ENCODE measurements at regions not wholly inside any gene's neighbourhood (a gene's known extent, or its start where the extent isn't known, plus 50 kb on each side); places are given as distances from the start of the nearest gene placed in this dataset.
"Not testable (repeated sequence)": the region's sequence is repeated elsewhere in the genome, so short reads cannot be mapped to it uniquely, and the experiment has no call there.

- in situ Hi-C loops (cut with HindIII; ENCODE audit: low sequenced_read_pairs): loop anchor here (5.0 kb wide), 1 partner anchor 32 kb away; no protein-coding TSS in a partner anchor
Observed at GRCh38 chrX:37904833-37905232, 57.5 kb upstream of the DYNLT3 start.

DNA sequence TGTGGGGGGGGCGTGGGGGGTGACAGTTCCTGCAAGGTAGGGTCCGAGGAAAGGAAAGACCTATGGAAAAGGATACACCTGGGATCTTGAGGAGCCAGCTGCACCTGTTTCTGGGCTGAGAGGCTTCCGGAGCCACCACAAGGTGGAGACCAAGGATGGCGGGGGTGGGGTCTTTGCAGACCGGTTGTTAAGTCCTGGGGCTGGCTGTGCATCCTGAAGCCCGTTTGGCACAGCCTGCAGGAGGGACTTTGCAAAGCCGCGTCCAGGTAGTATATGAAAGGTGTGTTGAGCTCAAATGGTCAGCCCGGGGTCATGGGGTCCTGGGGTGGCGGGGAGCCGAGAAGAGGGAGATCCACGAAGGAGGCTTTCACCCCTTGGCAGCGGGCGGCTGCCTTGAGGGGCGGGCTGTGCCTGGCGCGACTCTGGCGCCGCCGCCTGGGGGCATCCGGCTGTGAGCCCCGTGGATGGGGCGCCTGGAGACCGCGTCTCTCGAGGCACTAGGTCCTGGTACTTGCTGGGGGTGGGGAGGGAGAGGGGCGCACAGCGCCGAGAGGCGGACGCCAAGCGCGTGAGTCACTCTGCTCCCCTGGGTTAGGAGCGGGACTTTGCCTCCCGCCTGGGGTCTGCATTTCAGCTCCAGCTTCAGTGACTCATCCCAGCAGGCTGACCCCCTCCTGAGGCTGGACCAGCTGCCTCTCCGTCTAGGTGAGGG lies 58.2 kb upstream of the DYNLT3 start:
- in situ Hi-C loops (cut with HindIII; ENCODE audit: low sequenced_read_pairs): no loop called here

- in situ Hi-C loops (cut with HindIII; ENCODE audit: low sequenced_read_pairs): no loop called here
Observed at GRCh38 chrX:37906357-37906756, 59.0 kb upstream of the DYNLT3 start.

DNA sequence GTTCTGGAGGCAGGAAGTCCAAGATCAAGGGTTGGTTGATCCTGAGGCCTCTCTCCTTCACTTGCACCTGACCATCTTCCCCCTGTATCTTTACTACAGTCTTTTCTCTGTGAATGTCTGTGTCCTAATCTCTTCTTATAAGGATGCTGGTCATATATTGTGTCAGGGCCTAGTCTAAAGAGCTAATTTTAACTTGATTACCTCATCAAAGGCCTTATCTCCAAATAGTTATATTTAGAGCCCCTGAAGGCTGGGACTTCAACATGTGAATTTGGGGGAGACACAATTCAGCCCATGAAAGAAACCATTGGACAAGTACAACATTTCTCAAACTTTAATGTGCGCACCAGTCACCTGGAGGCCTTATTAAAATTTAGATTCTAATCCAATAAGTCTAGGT lies 62.8 kb upstream of the DYNLT3 start:
- in situ Hi-C loops (cut with HindIII; ENCODE audit: low sequenced_read_pairs): no loop called here

DNA sequence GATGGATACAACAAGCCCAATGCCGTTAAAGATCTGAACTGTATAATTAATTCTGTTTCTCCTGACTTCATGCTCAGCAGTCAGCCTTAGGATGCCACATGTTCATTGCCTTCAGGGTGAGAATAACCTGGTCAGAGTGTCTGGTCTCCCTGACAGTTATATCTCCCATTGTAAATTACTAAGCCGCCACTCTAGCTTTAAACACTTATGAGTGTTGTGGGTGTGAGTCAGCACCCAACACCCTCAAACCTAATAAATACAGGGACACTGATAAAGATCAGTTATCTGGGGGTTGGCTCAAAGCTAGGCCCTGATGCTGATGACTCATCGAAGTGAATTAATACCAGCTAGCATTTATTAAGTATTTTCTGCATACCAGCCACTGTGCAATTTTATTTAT lies 64.9 kb upstream of the DYNLT3 start:
- in situ Hi-C loops (cut with HindIII; ENCODE audit: low sequenced_read_pairs): no loop called here

DNA sequence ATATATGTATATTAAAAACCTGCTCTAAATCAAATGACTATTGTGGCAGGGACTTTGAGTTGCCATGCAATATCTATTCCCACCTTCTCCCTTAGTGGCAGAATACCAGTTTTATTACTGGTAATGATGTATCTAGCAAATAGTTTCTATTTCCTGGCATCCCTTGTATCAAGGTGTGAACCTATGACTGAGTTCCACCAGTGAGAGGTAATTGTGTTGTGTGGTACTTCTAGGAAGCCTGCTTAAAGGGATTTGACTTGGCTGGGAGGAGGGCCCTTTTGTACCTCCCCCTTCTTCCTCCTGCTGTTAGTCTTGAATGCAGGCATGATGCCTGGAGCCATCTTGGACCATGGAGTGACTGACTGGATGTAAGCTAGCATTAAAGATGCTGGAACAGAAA lies 65.4 kb upstream of the DYNLT3 start:
- in situ Hi-C loops (cut with HindIII; ENCODE audit: low sequenced_read_pairs): no loop called here

- in situ Hi-C loops (cut with HindIII; ENCODE audit: low sequenced_read_pairs): no loop called here
Observed at GRCh38 chrX:37918168-37918567, 70.8 kb upstream of the DYNLT3 start.

- in situ Hi-C loops (cut with HindIII; ENCODE audit: low sequenced_read_pairs): no loop called here
Observed at GRCh38 chrX:37918703-37919102, 71.3 kb upstream of the DYNLT3 start.

DNA sequence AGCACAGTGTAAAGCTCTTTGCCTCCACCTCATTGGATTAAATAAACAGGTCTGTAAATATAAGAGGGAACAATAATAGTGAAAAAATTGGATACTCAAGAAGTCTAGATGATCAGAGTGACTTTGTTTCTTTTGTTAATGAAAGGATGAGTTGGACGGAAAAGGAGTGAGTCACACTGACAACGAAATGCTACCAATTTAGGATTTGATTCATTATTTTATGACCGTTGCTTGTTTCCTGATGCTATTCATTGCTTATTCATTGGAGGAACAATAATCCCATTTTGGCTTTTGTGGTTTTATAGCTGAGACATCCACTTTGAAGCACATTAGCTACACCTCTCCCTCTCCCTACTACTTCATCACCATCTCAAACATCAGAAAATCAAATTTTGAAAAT lies 74.4 kb upstream of the DYNLT3 start:
- in situ Hi-C loops (cut with HindIII; ENCODE audit: low sequenced_read_pairs): loop anchor here (5.0 kb wide), 1 partner anchor 49 kb away; no protein-coding TSS in a partner anchor

- in situ Hi-C loops (cut with HindIII; ENCODE audit: low sequenced_read_pairs): loop anchor here (5.0 kb wide), 1 partner anchor 51 kb away; no protein-coding TSS in a partner anchor
Observed at GRCh38 chrX:37922928-37923327, 75.6 kb upstream of the DYNLT3 start.

DNA sequence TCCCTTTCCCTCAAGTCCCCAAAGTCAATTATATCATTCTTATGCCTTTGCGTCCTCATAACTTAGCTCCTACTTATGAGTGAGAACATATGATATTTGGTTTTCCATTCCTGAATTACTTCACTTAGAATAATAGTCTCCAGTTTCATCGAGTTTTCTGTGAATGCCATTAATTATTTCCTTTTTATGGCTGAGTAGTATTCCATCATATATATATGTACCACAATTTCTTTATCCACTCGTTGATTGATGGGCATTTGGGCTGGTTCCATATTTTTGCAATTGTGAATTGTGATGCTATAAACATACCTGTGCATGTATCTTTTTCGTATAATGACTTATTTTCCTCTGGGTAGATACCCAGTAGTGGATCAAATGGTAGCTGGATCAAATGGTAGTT lies 78.4 kb upstream of the DYNLT3 start:
- in situ Hi-C loops (cut with HindIII; ENCODE audit: low sequenced_read_pairs): not testable (repeated sequence)

DNA sequence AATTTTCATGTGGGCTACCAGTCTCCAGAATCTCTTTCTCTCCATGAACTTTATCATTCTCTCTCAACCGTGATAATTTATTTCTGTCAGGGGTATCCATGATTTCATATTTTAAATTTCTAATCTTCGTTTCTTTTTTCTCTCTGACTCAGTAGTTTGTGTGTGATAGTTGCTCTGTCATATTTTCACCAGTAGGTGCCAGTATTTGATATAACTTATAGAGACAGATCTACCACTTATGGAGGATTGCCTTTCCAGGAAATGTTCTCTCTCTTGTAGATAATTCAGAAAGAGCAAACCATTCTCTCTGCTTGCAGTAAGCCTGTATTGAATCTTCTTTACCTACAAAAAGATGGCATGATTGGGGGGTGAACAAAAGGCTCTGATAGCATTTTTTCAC lies 79.3 kb upstream of the DYNLT3 start:
- in situ Hi-C loops (cut with HindIII; ENCODE audit: low sequenced_read_pairs): no loop called here

GRCh38 chrX:37942170-37942569 lies 64.2 kb upstream of the SYTL5 start:
- in situ Hi-C loops (cut with HindIII; ENCODE audit: low sequenced_read_pairs): no loop called here

DNA sequence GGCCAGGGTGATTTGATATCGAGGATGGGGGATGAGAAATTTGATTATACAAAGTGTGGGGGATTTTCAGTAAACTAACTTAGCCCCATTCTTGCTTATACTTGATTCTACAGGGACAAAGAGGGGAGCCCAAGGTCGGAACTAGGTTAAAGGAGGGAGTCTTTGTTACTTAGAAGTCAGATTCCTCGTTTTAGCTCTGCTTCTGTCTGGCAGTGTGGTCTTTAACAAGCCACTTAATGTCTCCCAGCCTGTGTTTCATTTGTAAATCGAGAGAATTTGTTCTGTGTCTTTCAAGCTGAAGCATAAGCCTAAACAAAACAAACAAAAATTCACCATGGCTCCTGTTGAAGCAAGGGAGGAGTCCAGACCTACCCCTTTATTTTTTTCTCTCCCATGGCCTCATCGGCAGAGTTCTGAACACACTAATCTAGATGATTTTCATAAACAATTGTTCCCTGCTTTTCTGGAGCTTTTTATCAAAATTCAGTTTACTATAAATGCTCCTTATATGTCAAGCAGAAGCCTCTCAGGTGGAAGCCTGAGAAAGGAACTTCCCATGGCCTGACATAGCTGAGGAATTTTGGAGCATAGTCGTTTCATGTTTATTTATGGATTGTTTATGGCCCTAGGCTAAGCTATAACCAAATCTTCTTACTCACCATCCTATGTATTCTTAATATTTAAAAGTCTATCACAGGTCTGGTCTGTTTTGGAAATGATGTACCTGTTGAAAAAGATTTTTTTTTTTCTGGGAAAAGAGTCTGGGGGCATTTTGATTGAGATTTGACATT lies 62.6 kb upstream of the SYTL5 start:
- in situ Hi-C loops (cut with HindIII; ENCODE audit: low sequenced_read_pairs): no loop called here

- in situ Hi-C loops (cut with HindIII; ENCODE audit: low sequenced_read_pairs): no loop called here
Observed at GRCh38 chrX:37946197-37946596, 60.2 kb upstream of the SYTL5 start.

- in situ Hi-C loops (cut with HindIII; ENCODE audit: low sequenced_read_pairs): no loop called here
Observed at GRCh38 chrX:37955273-37955672, 51.1 kb upstream of the SYTL5 start.

DNA sequence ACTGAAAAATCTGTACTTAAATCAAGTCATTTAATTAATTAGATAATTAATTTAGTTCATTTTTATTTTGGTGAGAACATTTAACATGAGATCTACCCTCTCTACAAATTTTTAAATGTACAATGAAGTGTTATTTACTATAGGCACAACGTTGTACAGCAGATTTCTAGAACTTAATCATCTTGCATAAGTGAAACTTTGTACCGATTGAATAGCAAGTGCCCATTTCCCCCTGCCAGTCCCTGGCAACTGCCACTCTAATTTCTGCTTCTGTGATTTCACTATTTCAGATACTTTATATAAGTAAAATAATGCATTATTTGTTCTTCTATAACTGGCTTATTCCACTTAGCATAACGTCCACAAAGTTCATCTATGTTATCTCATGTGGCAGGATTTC lies 50.1 kb upstream of the SYTL5 start:
- in situ Hi-C loops (cut with HindIII; ENCODE audit: low sequenced_read_pairs): no loop called here

Data from endothelial cell of hepatic sinusoid (primary cell).